GM12891 (cell line): ENCODE measurements at regions not wholly inside any gene's neighbourhood (a gene's known extent, or its start where the extent isn't known, plus 50 kb on each side); places are given as distances from the start of the nearest gene placed in this dataset.

Source experiments
- DNase-seq: peaks from one replicate; pipeline ENCODE4 v3.0.0; 2011; ENCODE audit warnings: low spot score; ENCODE audit not compliant: insufficient read length
- FAIRE-seq: peaks from 2 replicates; lab custom pipeline; 2011; peaks lifted over from hg19 to GRCh38; lab: Jason Lieb, UNC
- PAX5 ChIP-seq: IDR thresholded peaks from 2 replicates; pipeline ENCODE4 v1.6.1; 2011; ENCODE audit warnings: low read length, moderate library complexity, mild to moderate bottlenecking; ENCODE audit not compliant: insufficient read depth, severe bottlenecking
- POLR2A ChIP-seq: IDR thresholded peaks from 2 replicates; pipeline ENCODE4 v1.6.1; 2011; ENCODE audit warnings: low read depth, low read length, control low read depth
- POLR2AphosphoS5 ChIP-seq: IDR thresholded peaks from 2 replicates; pipeline ENCODE4 v1.6.1; 2011; ENCODE audit warnings: low read depth, low read length, control low read depth
- POU2F2 ChIP-seq: IDR thresholded peaks from 2 replicates; pipeline ENCODE4 v1.6.1; 2011; ENCODE audit warnings: low read depth, mild to moderate bottlenecking, control low read depth, low read length, moderate library complexity
- SPI1 ChIP-seq: IDR thresholded peaks from 2 replicates; pipeline ENCODE4 v1.6.1; 2011; ENCODE audit warnings: low read depth, low read length, control low read depth
- TAF1 ChIP-seq: IDR thresholded peaks from 2 replicates; pipeline ENCODE4 v1.6.1; 2011; ENCODE audit warnings: low read depth, low read length, control low read depth

- DNase-seq = no peak
- FAIRE-seq = no peak
- no peak for TF ChIP-seq POLR2AphosphoS5
- TF ChIP-seq POU2F2 = no peak
- no peak for TF ChIP-seq SPI1
- no peak for TF ChIP-seq POLR2A
- TF ChIP-seq TAF1 = no peak
- TF ChIP-seq PAX5 = no peak
These were observed 217.6 kb downstream of the SIM1 start for GRCh38 chr6:100247123-100247522.

GRCh38 chr6:100246206-100246605 is 218.5 kb downstream of the SIM1 start:
- no peak for FAIRE-seq
- DNase-seq = no peak
- TF ChIP-seq POLR2A = no peak
- TF ChIP-seq POLR2AphosphoS5 = no peak
- TF ChIP-seq SPI1 = no peak
- no peak for TF ChIP-seq TAF1
- no peak for TF ChIP-seq PAX5
- TF ChIP-seq POU2F2 = no peak

- no peak for TF ChIP-seq POU2F2
- no peak for TF ChIP-seq POLR2A
- no peak for TF ChIP-seq TAF1
- TF ChIP-seq POLR2AphosphoS5 = no peak
- no peak for TF ChIP-seq PAX5
- no peak for TF ChIP-seq SPI1
- no peak for DNase-seq
These were observed 223.9 kb downstream of the SIM1 start for GRCh38 chr6:100240798-100241197.

GRCh38 chr6:100237821-100238220 is 226.9 kb downstream of the SIM1 start:
- TF ChIP-seq TAF1 (no peak), PAX5 (no peak), SPI1 (no peak), POLR2A (no peak), POLR2AphosphoS5 (no peak)
- DNase-seq (no peak), FAIRE-seq (no peak)

More at GRCh38 chr6:100240798-100241197, 223.9 kb downstream of the SIM1 start:
- no peak for FAIRE-seq

- TF ChIP-seq SPI1 (no peak), POLR2A (no peak), POLR2AphosphoS5 (no peak), POU2F2 (no peak)
- FAIRE-seq (no peak), DNase-seq (no peak)
These were observed 228.3 kb downstream of the SIM1 start for GRCh38 chr6:100236389-100236788.

- TF ChIP-seq POLR2A = no peak
- TF ChIP-seq POU2F2 = no peak
- no peak for TF ChIP-seq PAX5
- no peak for TF ChIP-seq TAF1
- TF ChIP-seq POLR2AphosphoS5 = no peak
- no peak for TF ChIP-seq SPI1
- no peak for FAIRE-seq
- no peak for DNase-seq
These were observed 229.1 kb downstream of the SIM1 start for GRCh38 chr6:100235631-100236030.

GRCh38 chr6:100234625-100235024 is 230.1 kb downstream of the SIM1 start:
- DNase-seq = no peak
- FAIRE-seq = no peak
- no peak for TF ChIP-seq PAX5
- TF ChIP-seq POLR2A = no peak
- no peak for TF ChIP-seq SPI1
- no peak for TF ChIP-seq TAF1
- TF ChIP-seq POLR2AphosphoS5 = no peak
- no peak for TF ChIP-seq POU2F2

- DNase-seq = no peak
- TF ChIP-seq SPI1 = no peak
- no peak for TF ChIP-seq PAX5
- TF ChIP-seq POLR2A = no peak
- TF ChIP-seq TAF1 = no peak
- TF ChIP-seq POLR2AphosphoS5 = no peak
- TF ChIP-seq POU2F2 = no peak
- no peak for FAIRE-seq
These were observed 231.7 kb downstream of the SIM1 start for GRCh38 chr6:100232781-100233573.

GRCh38 chr6:100230953-100231316 is 233.8 kb downstream of the SIM1 start:
- FAIRE-seq (no peak), DNase-seq (no peak)
- TF ChIP-seq POU2F2 (no peak), POLR2AphosphoS5 (no peak), PAX5 (no peak), TAF1 (no peak), POLR2A (no peak), SPI1 (no peak)
